ENCODE measurements at regions not wholly inside any gene's neighbourhood (a gene's known extent, or its start where the extent isn't known, plus 50 kb on each side); places are given as distances from the start of the nearest gene placed in this dataset.

DNA sequence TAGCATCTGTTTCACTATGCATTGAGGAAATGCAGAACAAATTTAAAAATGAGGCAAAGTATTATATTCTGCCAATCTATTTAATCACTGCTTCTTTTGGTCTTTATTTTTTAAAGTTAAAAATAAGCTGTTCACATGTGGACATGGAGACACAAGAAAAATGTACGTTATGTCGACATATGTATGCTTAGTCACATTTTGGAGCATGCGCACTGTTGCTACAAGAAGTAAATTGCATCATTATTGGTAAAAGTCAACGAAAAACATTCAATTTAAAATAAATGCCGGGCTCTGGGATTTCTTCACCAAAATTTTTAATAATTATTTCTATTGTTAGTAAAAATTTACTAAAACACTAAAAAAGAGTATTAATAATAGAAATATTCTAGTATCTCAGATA, 876.3 kb upstream of the CTNND2 start:
- H3K9me3 Mint-ChIP-seq: no peaks in the 10 kb centered on the region
- Histone ChIP-seq H4K20me1 (ENCODE audit: low read depth) (no peaks in the 10 kb centered on the region), H3K4me3 (no peak overlapping the region), H3K9ac (no peak overlapping the region), H3K36me3 (no peaks in the 10 kb centered on the region), H3K27me3 (no peaks in the 10 kb centered on the region), H3K9me3 (ENCODE audit: low read depth) (no peaks in the 10 kb centered on the region), H3K27ac (no peak overlapping the region), H3K4me1 (no peaks in the 10 kb centered on the region), H2AFZ (replicated peaks) (no peak overlapping the region), H3K79me2 (ENCODE audit: low read depth) (no peaks in the 10 kb centered on the region), H3K4me2 (no peak overlapping the region), H3F3A (ENCODE audit: low read depth) (no peaks in the 10 kb centered on the region)
- H3K27me3 Mint-ChIP-seq (ENCODE audit: insufficient read depth, low read depth): no peaks in the 10 kb centered on the region
- no peaks in the 10 kb centered on the region for H3K36me3 Mint-ChIP-seq
- DNase-seq (ENCODE audit: low spot score): no peak
- H3K4me1 Mint-ChIP-seq: no peaks in the 10 kb centered on the region
- no peak overlapping the region for H3K27ac Mint-ChIP-seq
- no peak for TF ChIP-seq EZH2phosphoT487 (IDR thresholded peaks at IDR 0.05)
- TF ChIP-seq, protein P1, sequence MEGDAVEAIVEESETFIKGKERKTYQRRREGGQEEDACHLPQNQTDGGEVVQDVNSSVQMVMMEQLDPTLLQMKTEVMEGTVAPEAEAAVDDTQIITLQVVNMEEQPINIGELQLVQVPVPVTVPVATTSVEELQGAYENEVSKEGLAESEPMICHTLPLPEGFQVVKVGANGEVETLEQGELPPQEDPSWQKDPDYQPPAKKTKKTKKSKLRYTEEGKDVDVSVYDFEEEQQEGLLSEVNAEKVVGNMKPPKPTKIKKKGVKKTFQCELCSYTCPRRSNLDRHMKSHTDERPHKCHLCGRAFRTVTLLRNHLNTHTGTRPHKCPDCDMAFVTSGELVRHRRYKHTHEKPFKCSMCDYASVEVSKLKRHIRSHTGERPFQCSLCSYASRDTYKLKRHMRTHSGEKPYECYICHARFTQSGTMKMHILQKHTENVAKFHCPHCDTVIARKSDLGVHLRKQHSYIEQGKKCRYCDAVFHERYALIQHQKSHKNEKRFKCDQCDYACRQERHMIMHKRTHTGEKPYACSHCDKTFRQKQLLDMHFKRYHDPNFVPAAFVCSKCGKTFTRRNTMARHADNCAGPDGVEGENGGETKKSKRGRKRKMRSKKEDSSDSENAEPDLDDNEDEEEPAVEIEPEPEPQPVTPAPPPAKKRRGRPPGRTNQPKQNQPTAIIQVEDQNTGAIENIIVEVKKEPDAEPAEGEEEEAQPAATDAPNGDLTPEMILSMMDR (IDR thresholded peaks at IDR 0.05): no peak
- TF ChIP-seq EZH2 (IDR thresholded peaks at IDR 0.05): no peak
- no peak overlapping the region for H3K4me3 Mint-ChIP-seq

DNA sequence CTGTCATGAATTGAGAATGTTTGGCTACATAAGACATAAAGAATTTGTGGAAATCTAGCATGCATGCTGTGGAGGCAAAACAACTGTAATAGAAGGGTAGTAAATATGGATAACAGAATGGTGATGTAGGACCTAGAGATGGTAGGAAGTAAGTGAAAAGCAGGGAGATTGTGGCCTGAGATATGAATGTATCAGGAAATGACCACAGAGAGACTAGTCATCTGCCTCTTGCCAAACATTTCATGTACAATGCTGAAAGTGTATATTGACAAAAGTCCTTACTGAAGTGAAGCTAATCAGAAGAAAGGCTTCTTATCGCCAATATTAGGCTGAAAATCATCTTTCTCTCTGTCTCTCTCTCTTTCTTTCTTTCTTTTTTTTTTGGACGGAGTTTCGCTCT, 873.1 kb upstream of the CTNND2 start:
- no peak overlapping the region for H2AFZ ChIP-seq (replicated peaks)

DNA sequence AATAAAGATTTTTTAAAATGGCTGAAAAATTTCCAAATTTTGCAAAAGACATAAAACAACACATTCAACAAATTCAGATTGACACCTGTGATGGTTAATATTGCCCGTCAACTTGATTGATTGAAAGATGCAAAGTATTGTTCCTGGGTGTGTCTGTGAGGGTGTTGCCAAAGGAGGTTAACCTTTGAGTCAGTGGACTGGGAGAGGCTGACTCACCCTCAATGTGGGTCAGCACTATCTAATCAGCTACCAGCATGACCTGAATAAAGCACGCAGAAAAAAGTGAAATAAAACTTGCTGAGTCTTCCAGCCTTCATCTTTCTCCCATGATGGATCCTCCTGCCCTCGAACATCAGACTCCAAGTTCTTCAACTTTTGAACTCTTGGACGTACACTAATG, 868.0 kb upstream of the CTNND2 start:
- H3K9ac ChIP-seq: no peak overlapping the region
- no peaks in the 10 kb centered on the region for H3K4me1 Mint-ChIP-seq
- no peaks in the 10 kb centered on the region for H3K27me3 ChIP-seq
- H3F3A ChIP-seq (ENCODE audit: low read depth): no peaks in the 10 kb centered on the region
- TF ChIP-seq, protein P1 (IDR thresholded peaks at IDR 0.05): no peak
- TF ChIP-seq EZH2phosphoT487 (IDR thresholded peaks at IDR 0.05) (no peak), EZH2 (IDR thresholded peaks at IDR 0.05) (no peak)
- DNase-seq (ENCODE audit: low spot score): no peak
- no peaks in the 10 kb centered on the region for H3K27me3 Mint-ChIP-seq (ENCODE audit: insufficient read depth, low read depth)
- H3K27ac ChIP-seq: no peak overlapping the region
- H3K79me2 ChIP-seq (ENCODE audit: low read depth): no peaks in the 10 kb centered on the region
- H4K20me1 ChIP-seq (ENCODE audit: low read depth): no peaks in the 10 kb centered on the region
- no peak overlapping the region for H3K4me2 ChIP-seq
- H3K27ac Mint-ChIP-seq: no peak overlapping the region
- no peaks in the 10 kb centered on the region for H3K9me3 ChIP-seq (ENCODE audit: low read depth)
- no peaks in the 10 kb centered on the region for H3K36me3 Mint-ChIP-seq
- H2AFZ ChIP-seq (replicated peaks): no peak overlapping the region
- no peak overlapping the region for H3K4me3 Mint-ChIP-seq
- no peak overlapping the region for H3K4me3 ChIP-seq
- no peaks in the 10 kb centered on the region for H3K4me1 ChIP-seq
- no peaks in the 10 kb centered on the region for H3K9me3 Mint-ChIP-seq
- H3K36me3 ChIP-seq: no peaks in the 10 kb centered on the region

More for the DNA sequence above, 873.1 kb upstream of the CTNND2 start:
- H4K20me1 ChIP-seq (ENCODE audit: low read depth): no peaks in the 10 kb centered on the region
- H3K27ac ChIP-seq: no peak overlapping the region
- Mint-ChIP-seq H3K27ac (no peak overlapping the region), H3K4me1 (no peaks in the 10 kb centered on the region), H3K27me3 (ENCODE audit: insufficient read depth, low read depth) (no peaks in the 10 kb centered on the region), H3K9me3 (no peaks in the 10 kb centered on the region), H3K36me3 (no peaks in the 10 kb centered on the region), H3K4me3 (no peak overlapping the region)
- TF ChIP-seq, protein P1 (IDR thresholded peaks at IDR 0.05): no peak
- TF ChIP-seq EZH2 (IDR thresholded peaks at IDR 0.05): no peak
- no peaks in the 10 kb centered on the region for H3K9me3 ChIP-seq (ENCODE audit: low read depth)
- H3K4me2 ChIP-seq: no peak overlapping the region
- no peaks in the 10 kb centered on the region for H3K4me1 ChIP-seq
- no peaks in the 10 kb centered on the region for H3K27me3 ChIP-seq
- H3K9ac ChIP-seq: no peak overlapping the region
- no peaks in the 10 kb centered on the region for H3F3A ChIP-seq (ENCODE audit: low read depth)
- no peak for DNase-seq (ENCODE audit: low spot score)
- H3K4me3 ChIP-seq: no peak overlapping the region
- H3K79me2 ChIP-seq (ENCODE audit: low read depth): no peaks in the 10 kb centered on the region
- H3K36me3 ChIP-seq: no peaks in the 10 kb centered on the region

DNA sequence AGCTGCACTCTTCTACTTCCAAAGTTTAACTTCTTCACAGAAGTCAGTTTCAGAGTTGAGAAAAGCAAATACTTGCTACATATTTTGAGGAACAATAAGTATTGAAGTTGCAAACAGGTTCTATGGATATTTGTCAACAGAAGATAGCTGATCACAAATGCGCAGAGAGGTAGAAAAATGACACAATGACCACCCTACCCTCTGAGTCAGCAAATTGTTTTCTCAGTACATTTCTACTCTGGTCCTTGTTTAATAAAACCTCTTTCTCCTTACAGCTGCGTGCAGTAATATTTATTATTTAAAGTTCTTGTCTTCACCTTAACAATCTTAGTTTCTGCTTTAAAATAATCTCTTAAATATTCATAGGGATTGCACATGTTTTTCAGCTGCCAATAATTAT, 855.1 kb upstream of the CTNND2 start:
- no peaks in the 10 kb centered on the region for H3K36me3 Mint-ChIP-seq
- no peak overlapping the region for H3K4me3 Mint-ChIP-seq

More for the DNA sequence above, 855.1 kb upstream of the CTNND2 start:
- no peak for TF ChIP-seq EZH2phosphoT487 (IDR thresholded peaks at IDR 0.05)
- TF ChIP-seq, protein P1 (IDR thresholded peaks at IDR 0.05): no peak
- TF ChIP-seq EZH2 (IDR thresholded peaks at IDR 0.05): no peak
- Histone ChIP-seq H3K4me1 (no peaks in the 10 kb centered on the region), H3K9me3 (ENCODE audit: low read depth) (no peaks in the 10 kb centered on the region), H3K79me2 (ENCODE audit: low read depth) (no peaks in the 10 kb centered on the region), H4K20me1 (ENCODE audit: low read depth) (no peaks in the 10 kb centered on the region), H3K27me3 (no peaks in the 10 kb centered on the region), H3K36me3 (no peaks in the 10 kb centered on the region), H3K4me2 (no peak overlapping the region), H3K4me3 (no peak overlapping the region), H3K9ac (no peak overlapping the region), H2AFZ (replicated peaks) (no peak overlapping the region), H3K27ac (no peak overlapping the region), H3F3A (ENCODE audit: low read depth) (no peaks in the 10 kb centered on the region)
- Mint-ChIP-seq H3K9me3 (no peaks in the 10 kb centered on the region), H3K27ac (no peak overlapping the region), H3K27me3 (ENCODE audit: insufficient read depth, low read depth) (no peaks in the 10 kb centered on the region), H3K4me1 (no peaks in the 10 kb centered on the region)
- no peak for DNase-seq (ENCODE audit: low spot score)
